SK-N-SH treated with all-trans-retinoic acid at 6 μM for 48 hours (cell line): ENCODE measurements at regions not wholly inside any gene's neighbourhood (a gene's known extent, or its start where the extent isn't known, plus 50 kb on each side); places are given as distances from the start of the nearest gene placed in this dataset.

Source experiments
- ATAC-seq: fragments of 200-7000 bp; cut with Tn5 transposase; 3 replicates; pipeline ENCODE4 v1.9.1; 2020; ENCODE audit warnings: mild to moderate bottlenecking, moderate library complexity
- BACH2 ChIP-seq: fragments of 250-450 bp; sonication (Bioruptor Pico); IDR thresholded peaks from 2 replicates; pipeline ENCODE4 v1.9.0; 2021; ENCODE audit warnings: mild to moderate bottlenecking, borderline replicate concordance
- CSDC2 ChIP-seq: fragments of 250-450 bp; sonication (Bioruptor Pico); IDR thresholded peaks from 2 replicates; pipeline ENCODE4 v1.5.0; 2020; ENCODE audit warnings: mild to moderate bottlenecking, moderate library complexity
- CSRNP3 ChIP-seq: fragments of 250-450 bp; sonication (Bioruptor Pico); IDR thresholded peaks from 2 replicates; pipeline ENCODE4 v1.5.1; 2021; ENCODE audit warnings: mild to moderate bottlenecking, moderate library complexity
- ESRRG ChIP-seq: fragments of 250-450 bp; sonication (Bioruptor Pico); IDR thresholded peaks from 2 replicates; pipeline ENCODE4 v1.6.1; 2021; ENCODE audit warnings: mild to moderate bottlenecking
- GLIS3 ChIP-seq: fragments of 250-450 bp; sonication (Bioruptor Pico); IDR thresholded peaks from 2 replicates; pipeline ENCODE4 v1.5.0; 2020; ENCODE audit warnings: mild to moderate bottlenecking, moderate library complexity
- ISL1 ChIP-seq: fragments of 250-450 bp; sonication (Bioruptor Pico); IDR thresholded peaks from 2 replicates; pipeline ENCODE4 v2.1.2; 2022; ENCODE audit warnings: mild to moderate bottlenecking, moderate library complexity
- OSR1 ChIP-seq: fragments of 250-450 bp; sonication (Bioruptor Pico); IDR thresholded peaks from 2 replicates; pipeline ENCODE4 v1.8.0; 2022; ENCODE audit warnings: moderate library complexity, mild to moderate bottlenecking, inconsistent platforms
- PATZ1 ChIP-seq: fragments of 250-450 bp; sonication (Bioruptor Pico); IDR thresholded peaks from 2 replicates; pipeline ENCODE4 v1.8.0; 2020; ENCODE audit warnings: mild to moderate bottlenecking, moderate library complexity, borderline replicate concordance
- POU6F1 ChIP-seq: fragments of 250-450 bp; sonication (Bioruptor Pico); IDR thresholded peaks from 2 replicates; pipeline ENCODE4 v1.8.0; 2021; ENCODE audit warnings: low read depth, mild to moderate bottlenecking, moderate library complexity, borderline replicate concordance
- PPARA ChIP-seq: fragments of 250-450 bp; sonication (Bioruptor Pico); IDR thresholded peaks from 2 replicates; pipeline ENCODE4 v1.5.0; 2020; ENCODE audit warnings: mild to moderate bottlenecking, borderline replicate concordance
- SNAI2 ChIP-seq: fragments of 250-450 bp; sonication (Bioruptor Pico); IDR thresholded peaks from 2 replicates; pipeline ENCODE4 v1.5.0; 2020; ENCODE audit warnings: mild to moderate bottlenecking, moderate library complexity
- TCF4 ChIP-seq: fragments of 250-450 bp; sonication (Bioruptor Pico); IDR thresholded peaks from 2 replicates; pipeline ENCODE4 v1.8.0; 2021; ENCODE audit warnings: mild to moderate bottlenecking, moderate library complexity, borderline replicate concordance
- TOX ChIP-seq: fragments of 250-450 bp; sonication (Bioruptor Pico); IDR thresholded peaks from 2 replicates; pipeline ENCODE4 v1.8.0; 2021; ENCODE audit warnings: mild to moderate bottlenecking, moderate library complexity, borderline replicate concordance
- TSHZ2 ChIP-seq: fragments of 250-450 bp; sonication (Bioruptor Pico); IDR thresholded peaks from 2 replicates; pipeline ENCODE4 v1.5.0; 2020; ENCODE audit warnings: mild to moderate bottlenecking, moderate library complexity
- ZC3H10 ChIP-seq: fragments of 250-450 bp; sonication (Bioruptor Pico); IDR thresholded peaks from 2 replicates; pipeline ENCODE4 v1.5.1; 2021; ENCODE audit warnings: mild to moderate bottlenecking, moderate library complexity
- ZFP30 ChIP-seq: fragments of 450-650 bp; formaldehyde crosslinking; IDR thresholded peaks from 2 replicates; pipeline ENCODE4 v1.5.0; 2022; ENCODE audit warnings: mild to moderate bottlenecking, moderate library complexity
- ZNF70 ChIP-seq: fragments of 450-650 bp; formaldehyde crosslinking; IDR thresholded peaks from 2 replicates; pipeline ENCODE4 v1.5.0; 2020; ENCODE audit warnings: mild to moderate bottlenecking, moderate library complexity
- ZNF8 ChIP-seq: fragments of 450-650 bp; formaldehyde crosslinking; IDR thresholded peaks from 2 replicates; pipeline ENCODE4 v1.5.0; 2020; ENCODE audit warnings: mild to moderate bottlenecking, moderate library complexity

- ATAC-seq = no peak
- TF ChIP-seq ISL1 (CRISPR knock-in tag) (no peak), ZNF8 (CRISPR knock-in tag) (no peak), SNAI2 (CRISPR knock-in tag) (no peak), BACH2 (CRISPR knock-in tag) (no peak), GLIS3 (CRISPR knock-in tag) (no peak), CSDC2 (no peak), ZC3H10 (no peak), PPARA (no peak), ESRRG (CRISPR knock-in tag) (no peak), OSR1 (no peak), TSHZ2 (CRISPR knock-in tag) (no peak), POU6F1 (CRISPR knock-in tag) (no peak), TOX (no peak), ZFP30 (CRISPR knock-in tag) (no peak), CSRNP3 (CRISPR knock-in tag) (no peak)
Measured at GRCh38 chr2:103529798-103530502, 768.1 kb downstream of the TMEM182 start.

GRCh38 chr2:103552775-103553174 is 790.9 kb downstream of the TMEM182 start:
- TF ChIP-seq BACH2 (CRISPR knock-in tag) = no peak
- no peak for TF ChIP-seq ESRRG (CRISPR knock-in tag)
- ATAC-seq = no peak

- no peak for ATAC-seq
- TF ChIP-seq ZNF70 (CRISPR knock-in tag) = no peak
- TF ChIP-seq SNAI2 (CRISPR knock-in tag) = no peak
- no peak for TF ChIP-seq ZFP30 (CRISPR knock-in tag)
- TF ChIP-seq CSRNP3 (CRISPR knock-in tag) = no peak
- TF ChIP-seq TCF4 (CRISPR knock-in tag) = no peak
- TF ChIP-seq ZNF8 (CRISPR knock-in tag) = no peak
- TF ChIP-seq ESRRG (CRISPR knock-in tag) = no peak
- no peak for TF ChIP-seq PATZ1 (CRISPR knock-in tag)
- TF ChIP-seq, all 23 proteins: peak for 0
Measured at GRCh38 chr2:103594823-103595222, 833.0 kb downstream of the TMEM182 start.
